GM12878 (cell line): ENCODE measurements at regions not wholly inside any gene's neighbourhood (a gene's known extent, or its start where the extent isn't known, plus 50 kb on each side); places are given as distances from the start of the nearest gene placed in this dataset.

ENCODE experiments used
- ATAC-seq: fragments of 200-7000 bp; cut with Tn5 transposase; 3 replicates; pipeline ENCODE4 v1.9.1; 2020; ENCODE audit warnings: mild to moderate bottlenecking, moderate library complexity
- BruUV-seq: library from RNA; stranded (reverse); fragments of 400-500 nt; replicated peaks from 2 replicates; lab custom pipeline; 2021; lab: Mats Ljungman, UMichigan
- CTCF ChIA-PET: fragments of 300-600 bp; sonication (Branson Sonifier 250); formaldehyde crosslinking; extraction: SDS; loops from one replicate; lab custom pipeline; 2021; ENCODE audit warnings: inconsistent platforms; lab: Yijun Ruan, JAX
- POLR2A ChIA-PET: fragments of 350-600 bp; formaldehyde crosslinking; extraction: SDS; loops from one replicate; lab custom pipeline; 2021; ENCODE audit warnings: inconsistent platforms; lab: Charles Lee
- RAD21 ChIA-PET: fragments of 300-600 bp; sonication (Branson Sonifier 250); formaldehyde crosslinking; loops from one replicate; lab custom pipeline; 2023; ENCODE audit warnings: antibody characterized with exemption; ENCODE audit not compliant: unreplicated experiment; lab: Charles Lee
- SMC1A ChIA-PET: fragments of 300-600 bp; sonication (Branson Sonifier 250); formaldehyde crosslinking; loops from one replicate; lab custom pipeline; 2023; ENCODE audit not compliant: unreplicated experiment, uncharacterized antibody; lab: Charles Lee
- DNase-seq: peaks from one replicate; pipeline ENCODE4 v3.0.0-alpha.2; 2011; ENCODE audit warnings: low read depth, low spot score
- FAIRE-seq: peaks from 3 replicates; lab custom pipeline; 2011; peaks lifted over from hg19 to GRCh38; lab: Jason Lieb, UNC
- H2AFZ ChIP-seq: 2 replicates; pipeline ENCODE4 v1.6.0; 2011; ENCODE audit warnings: low read depth, low read length, control low read depth; ENCODE audit not compliant: control insufficient read depth
- H3K27ac ChIP-seq: 2 replicates; pipeline ENCODE4 v1.5.1; 2011; ENCODE audit warnings: control low read depth; ENCODE audit not compliant: control insufficient read depth, insufficient read depth
- H3K27me3 ChIP-seq, 2 experiments: replicated peaks in 1 of 2; 2 replicates each; pipeline versions ENCODE4 v1.6.0 to v1.6.1; 2011; ENCODE audit warnings: low read length in 1 of 2; ENCODE audit not compliant: control insufficient read depth in 2 of 2, insufficient read depth in 2 of 2
- H3K36me3 ChIP-seq, 2 experiments: 2 replicates each; pipeline ENCODE4 v1.5.1; 2011; ENCODE audit warnings: low read length in 1 of 2; ENCODE audit not compliant: control insufficient read depth in 2 of 2, insufficient read depth in 2 of 2
- H3K4me1 ChIP-seq: 2 replicates; pipeline ENCODE4 v1.6.1; 2011; ENCODE audit warnings: mild to moderate bottlenecking, low read length, moderate library complexity, mixed read lengths; ENCODE audit not compliant: control insufficient read depth, insufficient read depth
- H3K4me2 ChIP-seq: 2 replicates; pipeline ENCODE4 v1.6.0; 2011; ENCODE audit warnings: control low read depth; ENCODE audit not compliant: control insufficient read depth, insufficient read depth
- H3K4me3 ChIP-seq: fragments of 200-600 bp; sonication (generic); 2 replicates; pipeline ENCODE4 v1.5.1; 2016
- H3K79me2 ChIP-seq: 2 replicates; pipeline ENCODE4 v1.6.0; 2011; ENCODE audit warnings: low read length; ENCODE audit not compliant: control insufficient read depth, insufficient read depth
- H3K9ac ChIP-seq: 2 replicates; pipeline ENCODE4 v1.8.0; 2011; ENCODE audit warnings: low read length, control low read depth, mixed read lengths; ENCODE audit not compliant: control insufficient read depth, insufficient read depth
- H3K9me3 ChIP-seq: replicated peaks from 3 replicates; pipeline ENCODE4 v1.5.1; 2011; ENCODE audit warnings: mild to moderate bottlenecking, low read length; ENCODE audit not compliant: control insufficient read depth, insufficient read depth
- H4K20me1 ChIP-seq: 2 replicates; pipeline ENCODE4 v1.6.0; 2011; ENCODE audit not compliant: control insufficient read depth, insufficient read depth
- CEBPB ChIP-seq, 2 experiments: fragments of 150-350 bp in 1 of 2; IDR thresholded peaks; 2 replicates each; pipeline ENCODE4 v1.6.1; 2012 to 2014; ENCODE audit warnings: low read depth in 2 of 2, low read length in 2 of 2, borderline replicate concordance in 1 of 2, inconsistent platforms in 1 of 2
- DPF2 ChIP-seq: fragments of 450-650 bp; IDR thresholded peaks from 2 replicates; pipeline ENCODE4 v1.6.1; 2017; ENCODE audit warnings: mild to moderate bottlenecking
- JUNB ChIP-seq: IDR thresholded peaks from 2 replicates; pipeline ENCODE4 v1.6.1; 2016; ENCODE audit warnings: antibody characterized with exemption, mild to moderate bottlenecking
- NR2C2 ChIP-seq: IDR thresholded peaks from 2 replicates; pipeline ENCODE4 v1.6.1; 2011; ENCODE audit warnings: borderline replicate concordance, low read depth; ENCODE audit not compliant: control insufficient read depth, insufficient read length
- NR2F1 ChIP-seq: fragments of 450-650 bp; conservative IDR thresholded peaks from 2 replicates; pipeline ENCODE4 v1.6.1; 2017; ENCODE audit warnings: mild to moderate bottlenecking
- PAX5 ChIP-seq: IDR thresholded peaks from 2 replicates; pipeline ENCODE4 v1.6.1; 2011; ENCODE audit warnings: low read depth, low read length, borderline replicate concordance
- RAD21 ChIP-seq: IDR thresholded peaks from 2 replicates; pipeline ENCODE4 v1.6.1; 2011; ENCODE audit warnings: mild to moderate bottlenecking, low read depth, low read length, moderate library complexity; ENCODE audit not compliant: insufficient read depth
- RB1 ChIP-seq: fragments of 450-650 bp; formaldehyde crosslinking; IDR thresholded peaks from 2 replicates; pipeline ENCODE4 v1.6.1; 2017; ENCODE audit warnings: mild to moderate bottlenecking, borderline replicate concordance
- RFX5 ChIP-seq: IDR thresholded peaks from 2 replicates; pipeline ENCODE4 v1.6.1; 2011; ENCODE audit warnings: low read depth, low read length, improper control_type of control experiment
- SUZ12 ChIP-seq: fragments of 200-600 bp; sonication (generic); IDR thresholded peaks from one replicate; pipeline ENCODE4 v1.6.1; 2018; ENCODE audit warnings: antibody characterized with exemption, mild to moderate bottlenecking; ENCODE audit not compliant: unreplicated experiment
- WGBS: methylation state at CpG from one replicate; pipeline ENCODE4 v1.1.6; 2016; ENCODE audit warnings: low lambda C conversion rate; ENCODE audit not compliant: insufficient replicate concordance, insufficient coverage; ENCODE audit errors: missing lambda C conversion rate; 5-methylcytosine and 5-hydroxymethylcytosine counted together
- in situ Hi-C: fragments of 300-500 bp; cut with MboI; formaldehyde crosslinking; loops from 9 replicates; pipeline ENCODE4 v1.14.3; 2018; ENCODE audit warnings: mixed read lengths
- intact Hi-C: fragments of 100-400 bp; cut with micrococcal nuclease; formaldehyde crosslinking; loops from one replicate; pipeline ENCODE4 v1.14.2; 2022; ENCODE audit not compliant: unreplicated experiment
- TF ChIP-seq, protein P1 (sequence below): fragments of 150-350 bp; IDR thresholded peaks from 2 replicates; pipeline ENCODE4 v1.6.1; 2016; ENCODE audit warnings: low read depth, low read length
- TF ChIP-seq, protein P2 (sequence below): fragments of 450-650 bp; IDR thresholded peaks from 2 replicates; pipeline ENCODE4 v1.6.1; 2017; ENCODE audit warnings: mild to moderate bottlenecking, moderate library complexity
- TF ChIP-seq, protein P3 (sequence below): IDR thresholded peaks from 2 replicates; pipeline ENCODE4 v1.6.1; 2012; ENCODE audit warnings: mild to moderate bottlenecking, low read depth, low read length

DNA sequence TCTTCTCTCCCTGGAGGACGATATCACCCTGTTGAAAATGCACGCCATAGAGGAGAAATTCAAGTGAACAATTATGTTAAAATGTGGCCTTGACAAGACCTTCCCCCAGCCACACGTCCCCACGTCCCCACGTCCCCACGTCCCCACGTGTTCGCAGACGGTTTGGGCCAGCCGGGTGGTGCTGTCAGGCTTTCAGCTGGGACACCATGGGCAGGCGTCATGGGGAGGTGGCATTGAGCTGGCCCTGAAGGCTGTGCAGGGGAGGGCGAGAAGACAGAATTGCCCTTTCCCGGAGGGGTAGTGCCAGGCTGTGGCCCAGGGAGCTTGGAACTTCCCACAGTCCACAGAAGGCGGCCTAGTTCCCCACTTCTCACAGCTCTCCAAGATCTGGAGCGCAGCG lies 240.7 kb upstream of the RAB6C start:
- ChIA-PET POLR2A (no interaction called here), SMC1A (no interaction called here), CTCF (no interaction called here), RAD21 (no interaction called here)
- Histone ChIP-seq H3K4me1 (no peaks in the 10 kb centered on the region), H3K79me2 (no peaks in the 10 kb centered on the region), H3K27ac (no peak overlapping the region), H4K20me1 (no peaks in the 10 kb centered on the region), H3K36me3 (no peaks in the 10 kb centered on the region), H3K4me3 (no peak overlapping the region), H2AFZ (no peak overlapping the region), H3K9ac (no peak overlapping the region), H3K9me3 (no peaks in the 10 kb centered on the region), H3K27me3 (no peaks in the 10 kb centered on the region), H3K4me2 (no peak overlapping the region)
- ATAC-seq = no peak
- no TSS peak for BruUV-seq
- in situ Hi-C loops = no loop called here
- intact Hi-C loops = no loop called here
- FAIRE-seq = no peak
- DNase-seq = no peak
- WGBS = 39% methylated on average over 13 of the region's 16 CpGs
- TF ChIP-seq, protein P1, sequence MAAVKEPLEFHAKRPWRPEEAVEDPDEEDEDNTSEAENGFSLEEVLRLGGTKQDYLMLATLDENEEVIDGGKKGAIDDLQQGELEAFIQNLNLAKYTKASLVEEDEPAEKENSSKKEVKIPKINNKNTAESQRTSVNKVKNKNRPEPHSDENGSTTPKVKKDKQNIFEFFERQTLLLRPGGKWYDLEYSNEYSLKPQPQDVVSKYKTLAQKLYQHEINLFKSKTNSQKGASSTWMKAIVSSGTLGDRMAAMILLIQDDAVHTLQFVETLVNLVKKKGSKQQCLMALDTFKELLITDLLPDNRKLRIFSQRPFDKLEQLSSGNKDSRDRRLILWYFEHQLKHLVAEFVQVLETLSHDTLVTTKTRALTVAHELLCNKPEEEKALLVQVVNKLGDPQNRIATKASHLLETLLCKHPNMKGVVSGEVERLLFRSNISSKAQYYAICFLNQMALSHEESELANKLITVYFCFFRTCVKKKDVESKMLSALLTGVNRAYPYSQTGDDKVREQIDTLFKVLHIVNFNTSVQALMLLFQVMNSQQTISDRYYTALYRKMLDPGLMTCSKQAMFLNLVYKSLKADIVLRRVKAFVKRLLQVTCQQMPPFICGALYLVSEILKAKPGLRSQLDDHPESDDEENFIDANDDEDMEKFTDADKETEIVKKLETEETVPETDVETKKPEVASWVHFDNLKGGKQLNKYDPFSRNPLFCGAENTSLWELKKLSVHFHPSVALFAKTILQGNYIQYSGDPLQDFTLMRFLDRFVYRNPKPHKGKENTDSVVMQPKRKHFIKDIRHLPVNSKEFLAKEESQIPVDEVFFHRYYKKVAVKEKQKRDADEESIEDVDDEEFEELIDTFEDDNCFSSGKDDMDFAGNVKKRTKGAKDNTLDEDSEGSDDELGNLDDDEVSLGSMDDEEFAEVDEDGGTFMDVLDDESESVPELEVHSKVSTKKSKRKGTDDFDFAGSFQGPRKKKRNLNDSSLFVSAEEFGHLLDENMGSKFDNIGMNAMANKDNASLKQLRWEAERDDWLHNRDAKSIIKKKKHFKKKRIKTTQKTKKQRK = no peak
- TF ChIP-seq NR2F1 = no peak
- TF ChIP-seq NR2C2 = no peak
- TF ChIP-seq CEBPB (IDR thresholded peaks at IDR 0.05; ENCODE audit: borderline replicate concordance in 1 of 2, low read depth in 2 of 2, low read length in 2 of 2) = no peak
- no peak for TF ChIP-seq JUNB
- no peak for TF ChIP-seq PAX5
- no peak for TF ChIP-seq RB1
- TF ChIP-seq SUZ12 = no peak
- TF ChIP-seq, protein P2, sequence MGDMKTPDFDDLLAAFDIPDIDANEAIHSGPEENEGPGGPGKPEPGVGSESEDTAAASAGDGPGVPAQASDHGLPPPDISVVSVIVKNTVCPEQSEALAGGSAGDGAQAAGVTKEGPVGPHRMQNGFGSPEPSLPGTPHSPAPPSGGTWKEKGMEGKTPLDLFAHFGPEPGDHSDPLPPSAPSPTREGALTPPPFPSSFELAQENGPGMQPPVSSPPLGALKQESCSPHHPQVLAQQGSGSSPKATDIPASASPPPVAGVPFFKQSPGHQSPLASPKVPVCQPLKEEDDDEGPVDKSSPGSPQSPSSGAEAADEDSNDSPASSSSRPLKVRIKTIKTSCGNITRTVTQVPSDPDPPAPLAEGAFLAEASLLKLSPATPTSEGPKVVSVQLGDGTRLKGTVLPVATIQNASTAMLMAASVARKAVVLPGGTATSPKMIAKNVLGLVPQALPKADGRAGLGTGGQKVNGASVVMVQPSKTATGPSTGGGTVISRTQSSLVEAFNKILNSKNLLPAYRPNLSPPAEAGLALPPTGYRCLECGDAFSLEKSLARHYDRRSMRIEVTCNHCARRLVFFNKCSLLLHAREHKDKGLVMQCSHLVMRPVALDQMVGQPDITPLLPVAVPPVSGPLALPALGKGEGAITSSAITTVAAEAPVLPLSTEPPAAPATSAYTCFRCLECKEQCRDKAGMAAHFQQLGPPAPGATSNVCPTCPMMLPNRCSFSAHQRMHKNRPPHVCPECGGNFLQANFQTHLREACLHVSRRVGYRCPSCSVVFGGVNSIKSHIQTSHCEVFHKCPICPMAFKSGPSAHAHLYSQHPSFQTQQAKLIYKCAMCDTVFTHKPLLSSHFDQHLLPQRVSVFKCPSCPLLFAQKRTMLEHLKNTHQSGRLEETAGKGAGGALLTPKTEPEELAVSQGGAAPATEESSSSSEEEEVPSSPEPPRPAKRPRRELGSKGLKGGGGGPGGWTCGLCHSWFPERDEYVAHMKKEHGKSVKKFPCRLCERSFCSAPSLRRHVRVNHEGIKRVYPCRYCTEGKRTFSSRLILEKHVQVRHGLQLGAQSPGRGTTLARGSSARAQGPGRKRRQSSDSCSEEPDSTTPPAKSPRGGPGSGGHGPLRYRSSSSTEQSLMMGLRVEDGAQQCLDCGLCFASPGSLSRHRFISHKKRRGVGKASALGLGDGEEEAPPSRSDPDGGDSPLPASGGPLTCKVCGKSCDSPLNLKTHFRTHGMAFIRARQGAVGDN = no peak
- TF ChIP-seq DPF2 = no peak
- no peak for TF ChIP-seq RFX5
- TF ChIP-seq, protein P3, sequence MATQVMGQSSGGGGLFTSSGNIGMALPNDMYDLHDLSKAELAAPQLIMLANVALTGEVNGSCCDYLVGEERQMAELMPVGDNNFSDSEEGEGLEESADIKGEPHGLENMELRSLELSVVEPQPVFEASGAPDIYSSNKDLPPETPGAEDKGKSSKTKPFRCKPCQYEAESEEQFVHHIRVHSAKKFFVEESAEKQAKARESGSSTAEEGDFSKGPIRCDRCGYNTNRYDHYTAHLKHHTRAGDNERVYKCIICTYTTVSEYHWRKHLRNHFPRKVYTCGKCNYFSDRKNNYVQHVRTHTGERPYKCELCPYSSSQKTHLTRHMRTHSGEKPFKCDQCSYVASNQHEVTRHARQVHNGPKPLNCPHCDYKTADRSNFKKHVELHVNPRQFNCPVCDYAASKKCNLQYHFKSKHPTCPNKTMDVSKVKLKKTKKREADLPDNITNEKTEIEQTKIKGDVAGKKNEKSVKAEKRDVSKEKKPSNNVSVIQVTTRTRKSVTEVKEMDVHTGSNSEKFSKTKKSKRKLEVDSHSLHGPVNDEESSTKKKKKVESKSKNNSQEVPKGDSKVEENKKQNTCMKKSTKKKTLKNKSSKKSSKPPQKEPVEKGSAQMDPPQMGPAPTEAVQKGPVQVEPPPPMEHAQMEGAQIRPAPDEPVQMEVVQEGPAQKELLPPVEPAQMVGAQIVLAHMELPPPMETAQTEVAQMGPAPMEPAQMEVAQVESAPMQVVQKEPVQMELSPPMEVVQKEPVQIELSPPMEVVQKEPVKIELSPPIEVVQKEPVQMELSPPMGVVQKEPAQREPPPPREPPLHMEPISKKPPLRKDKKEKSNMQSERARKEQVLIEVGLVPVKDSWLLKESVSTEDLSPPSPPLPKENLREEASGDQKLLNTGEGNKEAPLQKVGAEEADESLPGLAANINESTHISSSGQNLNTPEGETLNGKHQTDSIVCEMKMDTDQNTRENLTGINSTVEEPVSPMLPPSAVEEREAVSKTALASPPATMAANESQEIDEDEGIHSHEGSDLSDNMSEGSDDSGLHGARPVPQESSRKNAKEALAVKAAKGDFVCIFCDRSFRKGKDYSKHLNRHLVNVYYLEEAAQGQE = no peak
- no peak for TF ChIP-seq RAD21
